ENCODE measurements at regions not wholly inside any gene's neighbourhood (a gene's known extent, or its start where the extent isn't known, plus 50 kb on each side); places are given as distances from the start of the nearest gene placed in this dataset.

DNA sequence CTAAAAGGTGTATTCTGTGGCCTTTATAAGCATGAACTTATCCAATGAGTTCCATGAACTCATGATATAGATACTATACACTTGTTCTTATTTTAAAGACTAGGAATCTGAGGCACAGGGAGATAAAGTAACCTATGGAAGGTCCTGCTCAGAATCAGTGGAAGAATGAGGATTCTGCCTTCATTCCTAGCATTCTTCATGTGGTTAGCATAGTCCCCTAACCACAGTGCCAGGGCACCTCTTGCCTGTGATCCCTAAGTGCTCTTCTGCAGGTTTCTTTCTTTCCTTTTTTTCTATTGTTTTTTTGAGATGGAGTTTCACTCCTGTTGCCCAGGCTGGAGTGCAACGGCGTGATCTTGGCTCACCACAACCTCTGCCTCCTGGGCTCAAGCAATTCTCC lies 174.1 kb downstream of the C9orf152 start:
- TF ChIP-seq EZH2phosphoT487 (IDR thresholded peaks at IDR 0.05) (no peak), CTCF (IDR thresholded peaks at IDR 0.05) (no peak)
